Smooth muscle cell (in vitro differentiated cells): ENCODE measurements at regions not wholly inside any gene's neighbourhood (a gene's known extent, or its start where the extent isn't known, plus 50 kb on each side); places are given as distances from the start of the nearest gene placed in this dataset.

Experiments used
- DNase-seq: peaks from one replicate; lab custom pipeline; 2025; ENCODE audit not compliant: unreplicated experiment; lab: John Stamatoyannopoulos, UW
- H2AFZ ChIP-seq: fragments of 200-600 bp; sonication (generic); 2 replicates; pipeline ENCODE4 v1.6.0; 2016; ENCODE audit warnings: antibody characterized with exemption, low read depth, mild to moderate bottlenecking
- H3F3A ChIP-seq: fragments of 200-600 bp; sonication (generic); 2 replicates; pipeline ENCODE4 v1.6.0; 2017; ENCODE audit warnings: antibody characterized with exemption, low read depth
- H3K27ac ChIP-seq: fragments of 200-600 bp; sonication (generic); 2 replicates; pipeline ENCODE4 v1.5.1; 2016; ENCODE audit warnings: low read depth, mild to moderate bottlenecking
- H3K27me3 ChIP-seq: fragments of 200-600 bp; sonication (generic); 2 replicates; pipeline ENCODE4 v1.6.1; 2016; ENCODE audit warnings: low read depth, mild to moderate bottlenecking
- H3K36me3 ChIP-seq: fragments of 200-600 bp; sonication (generic); 2 replicates; pipeline ENCODE4 v1.5.1; 2016; ENCODE audit warnings: low read depth
- H3K4me1 ChIP-seq: fragments of 200-600 bp; sonication (generic); 2 replicates; pipeline ENCODE4 v1.5.1; 2016; ENCODE audit warnings: low read depth
- H3K4me2 ChIP-seq: fragments of 200-600 bp; sonication (generic); 2 replicates; pipeline ENCODE4 v1.6.0; 2016; ENCODE audit warnings: mild to moderate bottlenecking
- H3K4me3 ChIP-seq: fragments of 200-600 bp; sonication (generic); 2 replicates; pipeline ENCODE4 v1.5.1; 2016; ENCODE audit warnings: mild to moderate bottlenecking
- H3K79me2 ChIP-seq: fragments of 200-600 bp; sonication (generic); 2 replicates; pipeline ENCODE4 v1.6.0; 2016; ENCODE audit warnings: low read depth, mild to moderate bottlenecking
- H3K9ac ChIP-seq: fragments of 200-600 bp; sonication (generic); 2 replicates; pipeline ENCODE4 v1.6.0; 2016; ENCODE audit warnings: low read depth
- H3K9me3 ChIP-seq: fragments of 200-600 bp; sonication (generic); replicated peaks from 2 replicates; pipeline ENCODE4 v1.5.1; 2016; ENCODE audit warnings: low read depth
- H4K20me1 ChIP-seq: fragments of 200-600 bp; sonication (generic); 2 replicates; pipeline ENCODE4 v1.6.0; 2016; ENCODE audit warnings: low read depth
- WGBS: methylation state at CpG from one replicate; pipeline ENCODE4 v1.1.7; 2016; ENCODE audit warnings: low lambda C conversion rate; 5-methylcytosine and 5-hydroxymethylcytosine counted together
- TF ChIP-seq, protein P1 (sequence below): fragments of 200-600 bp; sonication (generic); IDR thresholded peaks from 2 replicates; pipeline ENCODE4 v1.5.1; 2017; ENCODE audit warnings: borderline replicate concordance, mild to moderate bottlenecking, antibody characterized with exemption; ENCODE audit not compliant: insufficient read depth, poor library complexity, severe bottlenecking

DNA sequence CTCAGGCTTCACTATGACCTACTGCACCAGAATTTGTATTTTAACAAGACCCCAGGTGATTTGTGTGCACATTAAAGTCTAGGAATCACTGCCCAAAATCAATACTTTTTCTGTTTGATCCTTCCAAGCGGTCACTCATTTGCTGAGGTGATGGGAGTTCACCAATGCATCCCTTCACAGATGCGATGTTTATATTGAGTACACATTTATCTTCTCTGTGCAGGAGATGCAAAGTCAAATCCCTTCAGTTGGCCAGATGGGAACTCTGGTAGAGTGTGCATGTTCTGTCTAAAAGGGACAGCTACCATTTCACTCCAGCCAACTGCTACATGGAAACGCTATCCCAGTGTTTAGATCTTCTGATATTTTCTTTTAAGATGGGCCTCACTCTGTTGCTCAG is 122.6 kb upstream of the HS3ST2 start:
- Histone ChIP-seq H3K9me3 (no peaks in the 10 kb centered on the region), H3F3A (peaks cover 9% of the 10 kb centered on the region), H3K4me2 (no peak overlapping the region), H3K36me3 (no peaks in the 10 kb centered on the region), H4K20me1 (no peaks in the 10 kb centered on the region), H2AFZ (no peak overlapping the region), H3K4me1 (peaks cover 6% of the 10 kb centered on the region), H3K79me2 (no peaks in the 10 kb centered on the region), H3K9ac (no peak overlapping the region), H3K27me3 (no peaks in the 10 kb centered on the region), H3K4me3 (no peak overlapping the region), H3K27ac (no peak overlapping the region)
- DNase-seq = no peak
- TF ChIP-seq, protein P1, sequence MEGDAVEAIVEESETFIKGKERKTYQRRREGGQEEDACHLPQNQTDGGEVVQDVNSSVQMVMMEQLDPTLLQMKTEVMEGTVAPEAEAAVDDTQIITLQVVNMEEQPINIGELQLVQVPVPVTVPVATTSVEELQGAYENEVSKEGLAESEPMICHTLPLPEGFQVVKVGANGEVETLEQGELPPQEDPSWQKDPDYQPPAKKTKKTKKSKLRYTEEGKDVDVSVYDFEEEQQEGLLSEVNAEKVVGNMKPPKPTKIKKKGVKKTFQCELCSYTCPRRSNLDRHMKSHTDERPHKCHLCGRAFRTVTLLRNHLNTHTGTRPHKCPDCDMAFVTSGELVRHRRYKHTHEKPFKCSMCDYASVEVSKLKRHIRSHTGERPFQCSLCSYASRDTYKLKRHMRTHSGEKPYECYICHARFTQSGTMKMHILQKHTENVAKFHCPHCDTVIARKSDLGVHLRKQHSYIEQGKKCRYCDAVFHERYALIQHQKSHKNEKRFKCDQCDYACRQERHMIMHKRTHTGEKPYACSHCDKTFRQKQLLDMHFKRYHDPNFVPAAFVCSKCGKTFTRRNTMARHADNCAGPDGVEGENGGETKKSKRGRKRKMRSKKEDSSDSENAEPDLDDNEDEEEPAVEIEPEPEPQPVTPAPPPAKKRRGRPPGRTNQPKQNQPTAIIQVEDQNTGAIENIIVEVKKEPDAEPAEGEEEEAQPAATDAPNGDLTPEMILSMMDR = no peak
- WGBS = 88% methylated on average over 3 of the region's 3 CpGs

DNA sequence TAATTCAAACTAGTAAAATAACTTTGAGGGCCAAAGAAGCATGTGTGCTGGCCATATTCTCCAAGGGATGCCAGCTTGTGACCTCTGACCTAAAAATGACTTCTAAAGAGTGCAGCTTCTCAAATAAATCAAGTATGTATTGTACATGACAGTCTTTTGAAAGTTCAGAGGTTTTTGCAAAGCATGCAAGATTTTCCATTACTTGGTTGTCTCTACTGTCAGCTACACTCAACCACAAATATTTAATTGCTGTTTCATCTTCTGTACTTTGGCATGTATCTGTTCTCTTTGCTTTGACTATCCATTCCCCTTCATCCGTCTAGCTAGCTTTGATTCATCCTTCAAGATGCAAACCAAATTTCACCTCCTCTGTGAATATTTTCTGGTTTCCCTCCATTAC is 121.9 kb upstream of the HS3ST2 start:
- peaks cover 9% of the 10 kb centered on the region for H3F3A ChIP-seq
- H3K4me3 ChIP-seq = no peak overlapping the region
- no peaks in the 10 kb centered on the region for H4K20me1 ChIP-seq
- no peak overlapping the region for H3K4me2 ChIP-seq
- H3K36me3 ChIP-seq = no peaks in the 10 kb centered on the region
- peaks cover 6% of the 10 kb centered on the region for H3K4me1 ChIP-seq
- H3K9ac ChIP-seq = no peak overlapping the region
- H3K27me3 ChIP-seq = no peaks in the 10 kb centered on the region
- no peak overlapping the region for H3K27ac ChIP-seq
- no peak for DNase-seq
- no peaks in the 10 kb centered on the region for H3K9me3 ChIP-seq
- no peak overlapping the region for H2AFZ ChIP-seq
- TF ChIP-seq, protein P1 = no peak
- 63% methylated on average over 1 of the region's 1 CpG for WGBS
- no peaks in the 10 kb centered on the region for H3K79me2 ChIP-seq

DNA sequence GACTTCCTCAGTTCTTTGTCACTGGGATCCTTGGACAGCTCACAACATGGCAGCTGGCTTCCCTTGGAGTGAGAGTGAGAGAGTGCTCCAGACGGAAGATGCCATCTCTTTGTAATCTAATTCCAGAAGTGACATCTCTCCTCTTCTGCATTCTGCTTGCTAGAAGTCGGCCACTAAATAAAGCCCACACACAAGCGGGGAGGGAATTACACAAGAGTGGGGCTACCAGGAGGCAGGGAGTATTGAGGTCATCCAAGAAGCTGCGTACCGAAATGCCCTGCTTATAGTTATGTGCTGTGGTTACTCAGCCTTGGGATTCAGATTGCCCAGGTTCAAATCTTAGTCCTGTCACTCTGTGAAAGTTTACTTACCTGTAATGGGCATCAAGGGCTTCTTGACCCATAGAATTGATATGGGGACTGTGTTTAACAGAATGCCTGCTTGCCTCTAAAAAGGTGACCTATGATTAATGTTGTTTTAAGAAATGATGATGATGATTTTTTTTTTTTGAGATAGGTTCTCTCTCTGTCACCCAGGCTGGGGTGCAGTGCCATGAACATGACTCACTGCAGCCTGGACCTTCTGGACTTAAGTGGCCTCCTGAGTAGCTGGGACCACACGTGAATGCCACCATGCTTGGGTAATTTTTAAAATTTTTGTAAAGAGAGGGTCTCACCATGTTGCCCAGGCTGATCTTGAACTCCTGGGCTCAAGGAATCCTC is 120.9 kb upstream of the HS3ST2 start:
- no peaks in the 10 kb centered on the region for H3K9me3 ChIP-seq
- H3K79me2 ChIP-seq = no peaks in the 10 kb centered on the region
- no peaks in the 10 kb centered on the region for H4K20me1 ChIP-seq
- WGBS = 83% methylated on average over 6 of the region's 6 CpGs
- peaks cover 9% of the 10 kb centered on the region for H3F3A ChIP-seq
- no peak overlapping the region for H3K27ac ChIP-seq
- H3K9ac ChIP-seq = no peak overlapping the region
- H3K4me3 ChIP-seq = no peak overlapping the region
- TF ChIP-seq, protein P1 = no peak
- no peak overlapping the region for H3K4me2 ChIP-seq
- no peaks in the 10 kb centered on the region for H3K36me3 ChIP-seq
- H3K4me1 ChIP-seq = peaks cover 6% of the 10 kb centered on the region
- H2AFZ ChIP-seq = no peak overlapping the region
- no peak for DNase-seq
- no peaks in the 10 kb centered on the region for H3K27me3 ChIP-seq
